ENCODE measurements at regions not wholly inside any gene's neighbourhood (a gene's known extent, or its start where the extent isn't known, plus 50 kb on each side); places are given as distances from the start of the nearest gene placed in this dataset.

DNA sequence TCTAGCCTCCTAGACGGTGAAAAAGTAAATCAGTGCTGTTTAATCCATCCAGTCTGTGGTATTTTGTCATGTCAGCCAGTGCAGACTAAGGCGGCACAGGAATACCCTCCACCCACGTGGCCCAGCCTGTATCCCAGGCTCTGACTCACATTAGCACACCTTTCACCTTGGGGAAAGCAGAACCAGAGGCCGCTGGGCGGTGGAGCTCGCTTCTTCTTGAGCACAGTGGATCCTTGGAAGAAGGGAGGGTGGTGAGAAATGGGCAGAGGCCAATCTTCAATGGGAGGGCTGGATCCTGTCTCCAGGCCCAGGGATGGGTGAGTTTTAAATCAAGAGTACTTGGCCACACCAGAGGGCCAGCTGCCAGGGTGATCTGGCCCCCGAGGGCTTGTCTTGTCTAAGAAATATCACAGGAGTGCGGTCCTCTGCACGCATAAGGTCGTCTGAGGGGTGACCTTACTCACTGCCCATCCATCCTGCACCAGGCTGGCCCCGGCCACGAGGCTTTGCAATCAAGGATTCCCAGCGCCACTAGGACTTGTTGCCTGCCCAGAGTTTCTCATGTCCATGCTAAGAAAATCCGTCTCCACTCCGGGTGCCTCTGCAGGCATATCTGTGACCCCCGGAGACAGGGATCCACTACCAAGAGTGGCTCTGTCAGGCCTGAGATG is 658.5 kb downstream of the BRD1 start:
- DNase-seq (ENCODE audit: low read depth), result no peak

- DNase-seq (ENCODE audit: low read depth), result no peak
Observed at GRCh38 chr22:49168219-49168813, 659.4 kb downstream of the BRD1 start.

DNA sequence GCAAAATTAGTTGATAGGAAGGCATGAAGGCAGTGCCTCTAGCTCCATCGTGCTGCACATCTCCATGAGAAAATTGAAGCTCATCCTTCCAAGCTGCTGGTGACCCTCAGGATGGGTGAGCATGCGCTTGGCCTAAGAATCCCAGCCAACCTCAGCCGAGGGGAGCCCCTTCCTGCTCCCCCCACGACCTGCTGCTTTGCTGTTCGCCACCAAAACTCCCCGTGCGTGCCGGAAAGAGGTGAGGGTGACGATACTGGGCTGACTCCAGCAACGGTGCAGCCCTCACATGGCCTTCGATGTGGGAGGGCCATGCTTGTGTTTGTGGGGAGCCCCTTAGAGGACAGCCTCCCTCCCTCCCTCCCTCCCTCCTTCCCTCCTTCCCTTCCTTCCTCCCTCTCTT is 660.9 kb downstream of the BRD1 start:
- DNase-seq (ENCODE audit: low read depth), result no peak

DNA sequence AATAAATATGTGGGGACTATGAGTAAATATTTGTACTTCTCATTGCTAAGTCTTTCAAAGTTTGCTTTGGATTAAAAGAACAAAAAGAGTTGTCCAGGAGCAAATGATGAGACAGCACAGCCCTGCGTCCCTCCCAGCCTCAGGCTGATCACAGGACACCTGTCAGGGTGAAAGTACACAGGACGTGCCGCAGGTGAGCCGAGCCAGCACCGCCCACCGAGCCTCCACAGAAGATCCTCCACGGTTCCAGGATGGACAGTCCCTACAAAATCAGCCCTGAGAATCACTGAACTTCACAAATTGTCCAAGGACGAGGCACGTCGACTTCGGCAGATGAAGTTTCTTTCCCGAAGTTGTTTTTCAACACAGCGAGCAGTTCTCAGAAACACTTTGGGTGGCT is 661.5 kb downstream of the BRD1 start:
- no peak for DNase-seq (ENCODE audit: low read depth)

DNA sequence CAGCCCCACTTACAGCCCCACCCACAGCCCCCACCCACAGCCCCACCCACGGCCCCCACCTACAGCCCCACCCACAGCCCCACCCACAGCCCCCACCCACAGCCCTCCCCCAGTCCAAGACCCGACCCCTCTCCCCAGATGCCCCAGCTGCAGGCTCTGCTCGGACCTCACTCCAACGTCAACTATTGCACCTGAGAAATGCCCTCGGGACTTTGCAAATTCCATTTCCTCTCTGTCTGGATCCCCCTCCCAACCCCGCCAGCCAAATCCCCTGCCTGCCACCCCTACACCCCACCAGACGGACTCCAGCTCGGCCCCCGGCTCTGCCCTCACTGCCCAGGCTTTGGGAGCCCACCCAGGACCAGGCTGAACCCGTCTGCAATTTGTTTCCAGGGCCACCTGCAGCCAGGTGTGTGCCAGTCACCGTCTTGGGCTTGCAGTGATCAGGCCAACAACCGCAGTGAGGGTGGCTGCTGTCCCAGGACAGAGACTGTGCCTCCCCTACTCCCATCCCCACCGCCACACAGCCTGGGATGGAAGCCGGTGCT is 662.8 kb downstream of the BRD1 start:
- no peak for DNase-seq (ENCODE audit: low read depth)

GRCh38 chr22:49163960-49164690 is 663.5 kb downstream of the BRD1 start:
- DNase-seq (ENCODE audit: low read depth), result no peak

- no peak for DNase-seq (ENCODE audit: low read depth)
Observed at GRCh38 chr22:49163258-49163959, 664.3 kb downstream of the BRD1 start.

- DNase-seq (ENCODE audit: low read depth), result no peak
Observed at GRCh38 chr22:49162841-49163240, 664.8 kb downstream of the BRD1 start.

DNA sequence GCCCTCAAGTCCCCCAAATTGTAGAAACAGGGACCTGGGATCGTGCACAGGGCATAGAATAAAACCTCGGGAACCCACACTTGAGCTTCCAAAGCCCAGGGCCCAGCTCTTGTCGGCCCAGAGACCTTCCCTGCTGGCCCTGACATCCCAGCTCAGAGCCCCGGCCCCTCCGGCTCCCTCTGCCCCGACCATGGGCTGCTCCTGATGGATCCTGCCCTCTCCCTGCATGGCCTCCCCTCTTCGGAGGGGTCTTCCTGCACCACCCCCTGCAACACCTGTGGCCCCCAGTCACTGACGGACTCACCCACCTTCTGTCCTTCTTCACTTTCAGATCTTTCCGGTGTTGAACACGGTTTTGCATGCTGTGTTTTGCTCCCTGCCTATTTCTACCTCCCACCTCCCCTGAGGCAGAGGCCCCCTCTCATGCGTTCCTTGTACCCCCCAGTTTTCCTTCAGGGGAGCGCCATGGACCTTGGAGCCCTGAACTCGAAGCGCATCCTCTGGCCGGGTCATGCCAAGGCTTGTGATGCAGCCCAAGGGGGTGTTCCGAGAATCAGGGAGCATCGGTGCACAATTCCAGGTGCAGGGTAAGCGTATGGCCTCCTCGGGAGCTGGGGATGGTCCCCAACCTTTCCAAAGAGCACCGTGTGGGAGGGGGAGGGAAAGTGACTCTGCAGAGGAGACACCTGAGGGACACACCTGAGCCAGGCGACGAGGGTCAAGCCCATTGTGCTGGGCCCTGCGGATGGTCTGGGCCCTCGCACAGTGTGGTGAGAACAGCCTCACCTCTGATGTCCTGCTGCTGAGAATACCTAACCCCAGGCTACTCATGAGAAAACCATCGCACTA is 666.4 kb downstream of the BRD1 start:
- no peak for DNase-seq (ENCODE audit: low read depth)

DNA sequence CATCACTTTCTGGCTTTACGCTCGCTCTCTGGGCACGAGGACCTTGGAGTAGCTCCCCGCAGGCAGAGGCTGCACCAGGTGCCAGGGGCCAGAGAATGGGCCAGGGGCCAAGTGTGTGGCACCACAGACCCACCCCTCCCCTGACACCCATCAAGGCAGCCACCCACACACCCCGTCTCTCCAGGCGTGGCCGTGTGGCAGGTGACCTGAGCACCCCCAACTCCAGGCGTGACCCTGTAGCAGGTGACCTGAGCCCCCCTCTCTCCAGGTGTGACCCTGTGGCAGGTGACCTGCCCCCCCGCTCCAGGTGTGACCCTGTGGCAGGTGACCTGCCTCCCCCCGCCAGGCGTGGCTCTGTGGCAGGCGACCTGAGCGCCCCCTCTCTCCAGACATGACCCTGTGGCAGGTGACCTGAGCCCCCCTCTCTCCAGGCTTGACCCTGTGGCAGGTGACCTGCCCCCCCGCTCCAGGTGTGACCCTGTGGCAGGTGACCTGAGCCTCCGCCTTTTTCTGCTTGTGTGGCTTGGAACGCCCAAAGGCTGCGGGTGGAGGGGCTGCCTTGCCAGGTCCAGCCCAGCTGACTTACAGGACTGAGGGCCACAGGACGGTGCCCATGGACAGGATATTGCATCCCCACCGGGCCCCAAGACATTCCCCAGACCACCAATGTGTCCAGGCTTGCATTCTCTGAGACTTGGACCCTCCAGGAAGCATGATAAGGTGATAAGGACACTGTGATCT is 667.2 kb downstream of the BRD1 start:
- DNase-seq (ENCODE audit: low read depth), result no peak

- DNase-seq (ENCODE audit: low read depth), result no peak
Observed at GRCh38 chr22:49159711-49160110, 668.0 kb downstream of the BRD1 start.

- DNase-seq (ENCODE audit: low read depth), result no peak
Observed at GRCh38 chr22:49158741-49159564, 668.7 kb downstream of the BRD1 start.

GRCh38 chr22:49157529-49158339 is 669.9 kb downstream of the BRD1 start:
- DNase-seq (ENCODE audit: low read depth), result no peak

GRCh38 chr22:49156662-49157285 is 670.9 kb downstream of the BRD1 start:
- DNase-seq (ENCODE audit: low read depth), result no peak

DNA sequence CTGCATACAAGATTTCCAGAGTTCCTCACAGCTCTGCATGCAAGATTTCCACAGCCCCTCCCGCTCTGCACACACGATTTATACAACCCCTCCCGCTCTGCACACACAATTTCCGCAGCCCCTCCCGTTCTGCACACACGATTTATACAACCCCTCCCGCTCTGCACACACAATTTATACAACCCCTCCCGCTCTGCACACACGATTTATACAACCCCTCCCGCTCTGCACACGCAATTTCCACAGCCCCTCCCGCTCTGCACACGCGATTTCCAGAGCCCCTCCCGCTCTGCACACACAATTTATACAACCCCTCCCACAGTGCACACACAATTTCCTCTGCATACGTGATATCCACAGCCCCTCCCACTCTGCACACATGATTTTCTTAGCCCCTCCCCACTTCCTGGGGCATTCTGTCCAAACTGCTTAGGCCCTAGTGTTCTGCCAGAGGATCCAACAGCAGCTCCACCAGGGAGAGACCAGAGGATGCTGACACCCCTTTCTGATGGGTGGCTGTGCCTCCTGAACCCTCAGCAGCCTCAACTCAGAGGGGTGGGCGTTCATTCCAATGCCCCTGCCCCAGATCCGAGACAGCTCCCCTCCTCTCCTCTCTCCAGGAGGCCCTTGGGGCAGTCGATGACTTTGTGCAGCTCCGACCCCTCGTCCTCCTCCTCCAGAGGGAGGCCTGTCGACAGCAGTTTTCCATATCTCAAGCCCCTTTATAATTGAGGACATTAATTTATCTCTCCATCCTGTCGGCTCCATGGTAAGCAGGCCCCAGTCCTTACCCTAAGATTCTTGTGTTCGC is 671.7 kb downstream of the BRD1 start:
- DNase-seq (ENCODE audit: low read depth), result no peak

DNA sequence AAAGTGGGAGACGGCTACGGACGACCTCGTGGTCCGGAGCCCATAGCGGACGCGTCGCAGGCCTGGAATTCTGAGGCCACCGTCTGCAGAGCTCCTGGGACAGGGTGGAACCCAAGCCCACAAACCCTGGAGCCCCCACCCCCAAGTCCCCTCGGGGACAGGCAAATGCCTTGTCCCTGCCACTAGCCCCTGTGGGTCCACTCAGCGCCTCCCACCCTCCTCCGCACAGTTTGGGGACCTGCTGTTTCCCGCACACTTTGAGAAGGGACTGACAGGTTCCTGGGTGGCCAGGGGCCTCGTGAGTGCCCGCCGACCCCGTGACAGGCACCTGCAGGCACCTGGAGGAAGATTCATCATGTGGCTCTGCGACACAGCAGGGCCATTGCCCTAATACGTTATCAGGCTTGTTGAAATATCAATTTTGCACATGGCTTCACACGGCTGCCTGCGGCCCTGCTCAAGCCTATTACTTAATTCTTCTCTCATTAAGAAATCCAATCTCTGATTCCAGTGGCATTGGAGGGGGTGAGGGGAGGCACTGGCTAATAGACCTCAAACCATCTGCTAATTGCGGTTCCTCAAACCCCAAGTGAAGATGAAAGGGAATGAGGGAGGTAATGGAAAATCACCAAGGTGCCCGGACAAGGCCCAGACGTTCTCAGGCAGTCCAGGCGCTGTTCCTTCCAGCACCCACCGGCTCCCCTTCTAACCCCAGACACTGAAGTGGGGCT is 672.5 kb downstream of the BRD1 start:
- DNase-seq (ENCODE audit: low read depth), result no peak

GRCh38 chr22:49154433-49154832 is 673.2 kb downstream of the BRD1 start:
- DNase-seq (ENCODE audit: low read depth), result no peak

Measured in stimulated activated CD8-positive, alpha-beta memory T cell treated with anti-CD3 and anti-CD28 coated beads, Interleukin-12 subunit alpha, Interleukin-12 subunit beta, amount 100 ng/mL, for 4 hours (primary cell).